ENCODE measurements at regions not wholly inside any gene's neighbourhood (a gene's known extent, or its start where the extent isn't known, plus 50 kb on each side); places are given as distances from the start of the nearest gene placed in this dataset.
"Not testable (repeated sequence)": the region's sequence is repeated elsewhere in the genome, so short reads cannot be mapped to it uniquely, and the experiment has no call there.

GRCh38 chr17:20633268-20634059 lies 53.9 kb downstream of the CDRT15L2 start:
- DNase-seq: not testable (repeated sequence)

- DNase-seq: not testable (repeated sequence)
Observed at GRCh38 chr17:20640147-20640546, 60.6 kb downstream of the CDRT15L2 start.

- DNase-seq: not testable (repeated sequence)
Observed at GRCh38 chr17:20646661-20647272, 67.2 kb downstream of the CDRT15L2 start.

- DNase-seq: not testable (repeated sequence)
Observed at GRCh38 chr17:20649097-20649767, 69.7 kb downstream of the CDRT15L2 start.

- DNase-seq: not testable (repeated sequence)
Observed at GRCh38 chr17:20651022-20651421, 71.5 kb downstream of the CDRT15L2 start.

- not testable (repeated sequence) for DNase-seq
Observed at GRCh38 chr17:20651736-20652135, 72.2 kb downstream of the CDRT15L2 start.

GRCh38 chr17:20653391-20653790 lies 73.9 kb downstream of the CDRT15L2 start:
- DNase-seq: not testable (repeated sequence)

GRCh38 chr17:20654114-20654513 lies 74.6 kb downstream of the CDRT15L2 start:
- DNase-seq: not testable (repeated sequence)

- DNase-seq: not testable (repeated sequence)
Observed at GRCh38 chr17:20654575-20654974, 75.1 kb downstream of the CDRT15L2 start.

GRCh38 chr17:20665103-20665955 lies 85.8 kb downstream of the CDRT15L2 start:
- not testable (repeated sequence) for DNase-seq

- DNase-seq: not testable (repeated sequence)
Observed at GRCh38 chr17:20666689-20667088, 87.2 kb downstream of the CDRT15L2 start.

GRCh38 chr17:20667712-20668111 lies 88.2 kb downstream of the CDRT15L2 start:
- DNase-seq: not testable (repeated sequence)

- DNase-seq: not testable (repeated sequence)
Observed at GRCh38 chr17:20668316-20668715, 88.8 kb downstream of the CDRT15L2 start.

- not testable (repeated sequence) for DNase-seq
Observed at GRCh38 chr17:20668868-20669267, 89.3 kb downstream of the CDRT15L2 start.

- DNase-seq: not testable (repeated sequence)
Observed at GRCh38 chr17:20670506-20670905, 91.0 kb downstream of the CDRT15L2 start.

- not testable (repeated sequence) for DNase-seq
Observed at GRCh38 chr17:20674374-20674773, 94.8 kb downstream of the CDRT15L2 start.

GRCh38 chr17:20675707-20676106 lies 96.2 kb downstream of the CDRT15L2 start:
- DNase-seq: not testable (repeated sequence)

- DNase-seq: not testable (repeated sequence)
Observed at GRCh38 chr17:20676656-20677055, 97.1 kb downstream of the CDRT15L2 start.

- not testable (repeated sequence) for DNase-seq
Observed at GRCh38 chr17:20677469-20677868, 97.9 kb downstream of the CDRT15L2 start.

- not testable (repeated sequence) for DNase-seq
Observed at GRCh38 chr17:20678424-20678823, 98.9 kb downstream of the CDRT15L2 start.

GRCh38 chr17:20681746-20682722 lies 102.5 kb downstream of the CDRT15L2 start:
- not testable (repeated sequence) for DNase-seq
